GM23338 (cell line): ENCODE measurements at regions not wholly inside any gene's neighbourhood (a gene's known extent, or its start where the extent isn't known, plus 50 kb on each side); places are given as distances from the start of the nearest gene placed in this dataset.
A peak's percentile ranks its signal among the peaks of the same experiment; 100 is the strongest.

Experiments
- ATAC-seq: fragments of 200-7000 bp; cut with Tn5 transposase; 3 replicates; pipeline ENCODE4 v1.9.1; 2020
- DNase-seq: peaks from one replicate; pipeline ENCODE4 v3.0.0-alpha.2; 2015; ENCODE audit warnings: low spot score
- H2AFZ ChIP-seq: fragments of 200-600 bp; sonication (generic); 2 replicates; pipeline ENCODE4 v1.8.0; 2016; ENCODE audit warnings: antibody characterized with exemption, mild to moderate bottlenecking, moderate library complexity
- H3F3A ChIP-seq: fragments of 200-600 bp; sonication (generic); replicated peaks from 2 replicates; pipeline ENCODE4 v1.8.0; 2017; ENCODE audit warnings: antibody characterized with exemption, mixed run types, low read depth
- H3K27ac ChIP-seq: fragments of 200-600 bp; sonication (generic); 2 replicates; pipeline ENCODE4 v1.6.1; 2016; ENCODE audit warnings: low read depth
- H3K27me3 ChIP-seq: fragments of 200-600 bp; sonication (generic); 2 replicates; pipeline ENCODE4 v1.8.0; 2016; ENCODE audit warnings: mild to moderate bottlenecking, mixed run types, moderate library complexity; ENCODE audit not compliant: insufficient read depth
- H3K36me3 ChIP-seq: fragments of 200-600 bp; sonication (generic); 2 replicates; pipeline ENCODE4 v1.8.0; 2016; ENCODE audit warnings: mild to moderate bottlenecking; ENCODE audit not compliant: insufficient read depth
- H3K4me1 ChIP-seq: fragments of 200-600 bp; sonication (generic); 2 replicates; pipeline ENCODE4 v1.8.0; 2016; ENCODE audit warnings: mild to moderate bottlenecking, moderate library complexity; ENCODE audit not compliant: insufficient read depth
- H3K4me2 ChIP-seq: fragments of 200-600 bp; sonication (generic); 2 replicates; pipeline ENCODE4 v1.7.1; 2017; ENCODE audit warnings: mixed run types
- H3K4me3 ChIP-seq: fragments of 200-600 bp; sonication (generic); 2 replicates; pipeline ENCODE4 v1.6.1; 2016; ENCODE audit warnings: mixed run types
- H3K79me2 ChIP-seq: fragments of 200-600 bp; sonication (generic); replicated peaks from 2 replicates; pipeline ENCODE4 v1.8.0; 2017; ENCODE audit warnings: mild to moderate bottlenecking; ENCODE audit not compliant: insufficient read depth
- H3K9me2 ChIP-seq: fragments of 200-600 bp; sonication (generic); 2 replicates; pipeline ENCODE4 v1.8.0; 2017; ENCODE audit not compliant: insufficient read depth
- H4K20me1 ChIP-seq: fragments of 200-600 bp; sonication (generic); replicated peaks from 2 replicates; pipeline ENCODE4 v1.8.0; 2017; ENCODE audit warnings: mild to moderate bottlenecking; ENCODE audit not compliant: insufficient read depth
- H3K27ac Mint-ChIP-seq: 2 replicates; pipeline ENCODE4 v1.8.0; 2020; ENCODE audit warnings: inconsistent platforms, mild to moderate bottlenecking, moderate library complexity, mixed read lengths
- H3K27me3 Mint-ChIP-seq: 3 replicates; pipeline ENCODE4 v1.8.0; 2022; ENCODE audit warnings: low read depth, mild to moderate bottlenecking, moderate library complexity, mixed read lengths, inconsistent platforms; ENCODE audit not compliant: insufficient read depth, poor library complexity
- H3K36me3 Mint-ChIP-seq: 3 replicates; pipeline ENCODE4 v1.8.0; 2021; ENCODE audit warnings: low read depth, mild to moderate bottlenecking, inconsistent platforms, moderate library complexity, mixed read lengths
- H3K4me1 Mint-ChIP-seq: 3 replicates; pipeline ENCODE4 v1.8.0; 2020; ENCODE audit warnings: mild to moderate bottlenecking, inconsistent platforms, mixed read lengths
- H3K4me3 Mint-ChIP-seq: 3 replicates; pipeline ENCODE4 v1.8.0; 2021; ENCODE audit warnings: moderate library complexity, mild to moderate bottlenecking, inconsistent platforms, mixed read lengths
- H3K9me3 Mint-ChIP-seq: 3 replicates; pipeline ENCODE4 v1.8.0; 2020; ENCODE audit warnings: moderate library complexity, mild to moderate bottlenecking, inconsistent platforms, mixed read lengths
- CREB1 ChIP-seq: fragments of 250-450 bp; sonication (Bioruptor Pico); IDR thresholded peaks from 2 replicates; pipeline ENCODE4 v1.5.0; 2020; ENCODE audit warnings: low read depth, mild to moderate bottlenecking, moderate library complexity
- CTCF ChIP-seq, 2 experiments: fragments of 200-600 bp in 1 of 2; sonication (generic) in 1 of 2; conservative IDR thresholded peaks; 2 replicates each; pipeline versions ENCODE4 v1.5.1 to v1.6.1; 2016 to 2017; ENCODE audit warnings: antibody characterized with exemption in 2 of 2, low read depth in 2 of 2, mild to moderate bottlenecking in 2 of 2, moderate library complexity in 1 of 2
- STAT1 ChIP-seq: IDR thresholded peaks from one replicate; pipeline ENCODE4 v1.6.1; 2016; ENCODE audit warnings: antibody characterized with exemption; ENCODE audit not compliant: unreplicated experiment
- ZNF114 ChIP-seq: fragments of 250-450 bp; sonication (Bioruptor Pico); IDR thresholded peaks from 2 replicates; pipeline ENCODE4 v1.5.0; 2020; ENCODE audit warnings: mild to moderate bottlenecking, moderate library complexity
- ZNF462 ChIP-seq: fragments of 250-450 bp; sonication (Bioruptor Pico); IDR thresholded peaks from 2 replicates; pipeline ENCODE4 v1.5.0; 2020; ENCODE audit warnings: mild to moderate bottlenecking, moderate library complexity

GRCh38 chr2:47687856-47688255 lies 95.1 kb upstream of the MSH6 start:
- H3K9me3 Mint-ChIP-seq = no peaks in the 10 kb centered on the region
- no peak overlapping the region for H3K4me3 Mint-ChIP-seq
- ATAC-seq (no peak), DNase-seq (no peak)
- peaks cover 15% of the 10 kb centered on the region for H3K4me1 ChIP-seq
- 0 out of 2 replicates have a peak overlapping the region, but pooled peaks have one; percentile 72 for H3K27ac ChIP-seq
- no peaks in the 10 kb centered on the region for H3K79me2 ChIP-seq
- H2AFZ ChIP-seq = no peak overlapping the region
- H3F3A ChIP-seq = 0 out of 2 replicates have a peak, but pooled peaks cover 6% of the 10 kb centered on the region
- H3K4me1 Mint-ChIP-seq = peaks cover 25% of the 10 kb centered on the region
- H3K36me3 ChIP-seq = peaks cover 11% of the 10 kb centered on the region; the same call in 1 of the 2 replicates
- H3K4me2 ChIP-seq = no peak overlapping the region
- H3K27me3 Mint-ChIP-seq = peaks cover 8% of the 10 kb centered on the region
- no peak for TF ChIP-seq STAT1
- no peaks in the 10 kb centered on the region; the same call in 1 of the 2 replicates for H4K20me1 ChIP-seq
- H3K4me3 ChIP-seq = no peak overlapping the region
- H3K36me3 Mint-ChIP-seq = no peaks in the 10 kb centered on the region
- peaks cover 6% of the 10 kb centered on the region; the same call in 1 of the 2 replicates for H3K9me2 ChIP-seq
- no peak overlapping the region for H3K27ac Mint-ChIP-seq
- no peaks in the 10 kb centered on the region for H3K27me3 ChIP-seq

GRCh38 chr2:47686018-47686417 lies 96.9 kb upstream of the MSH6 start:
- H3K27ac ChIP-seq = no peak overlapping the region
- no peak overlapping the region for H3K27ac Mint-ChIP-seq
- H3F3A ChIP-seq = 0 out of 2 replicates have a peak, but pooled peaks cover 6% of the 10 kb centered on the region
- no peak for ATAC-seq
- no peaks in the 10 kb centered on the region for H3K27me3 ChIP-seq
- DNase-seq = no peak
- H2AFZ ChIP-seq = no peak overlapping the region
- peaks cover 25% of the 10 kb centered on the region for H3K4me1 Mint-ChIP-seq
- H3K9me2 ChIP-seq = peaks cover 6% of the 10 kb centered on the region; the same call in 1 of the 2 replicates
- H3K9me3 Mint-ChIP-seq = no peaks in the 10 kb centered on the region
- H3K79me2 ChIP-seq = no peaks in the 10 kb centered on the region
- peaks cover 15% of the 10 kb centered on the region for H3K4me1 ChIP-seq
- H3K36me3 ChIP-seq = peaks cover 11% of the 10 kb centered on the region; the same call in 1 of the 2 replicates
- no peak for TF ChIP-seq CTCF (conservative IDR thresholded peaks at IDR 0.05; ENCODE audit: low read depth in 2 of 2)
- no peak for TF ChIP-seq CREB1 (CRISPR knock-in tag)
- no peak for TF ChIP-seq ZNF114
- TF ChIP-seq ZNF462 = no peak
- H3K36me3 Mint-ChIP-seq = no peaks in the 10 kb centered on the region
- H3K4me3 Mint-ChIP-seq = no peak overlapping the region
- H3K27me3 Mint-ChIP-seq = peaks cover 10% of the 10 kb centered on the region
- no peaks in the 10 kb centered on the region; the same call in 1 of the 2 replicates for H4K20me1 ChIP-seq
- H3K4me3 ChIP-seq = no peak overlapping the region
- H3K4me2 ChIP-seq = no peak overlapping the region
